Fibroblast of skin of back (primary cell): ENCODE measurements at regions not wholly inside any gene's neighbourhood (a gene's known extent, or its start where the extent isn't known, plus 50 kb on each side); places are given as distances from the start of the nearest gene placed in this dataset.

Experiments
- DNase-seq: peaks from one replicate; pipeline ENCODE4 v3.0.0-alpha.2; 2013

DNA sequence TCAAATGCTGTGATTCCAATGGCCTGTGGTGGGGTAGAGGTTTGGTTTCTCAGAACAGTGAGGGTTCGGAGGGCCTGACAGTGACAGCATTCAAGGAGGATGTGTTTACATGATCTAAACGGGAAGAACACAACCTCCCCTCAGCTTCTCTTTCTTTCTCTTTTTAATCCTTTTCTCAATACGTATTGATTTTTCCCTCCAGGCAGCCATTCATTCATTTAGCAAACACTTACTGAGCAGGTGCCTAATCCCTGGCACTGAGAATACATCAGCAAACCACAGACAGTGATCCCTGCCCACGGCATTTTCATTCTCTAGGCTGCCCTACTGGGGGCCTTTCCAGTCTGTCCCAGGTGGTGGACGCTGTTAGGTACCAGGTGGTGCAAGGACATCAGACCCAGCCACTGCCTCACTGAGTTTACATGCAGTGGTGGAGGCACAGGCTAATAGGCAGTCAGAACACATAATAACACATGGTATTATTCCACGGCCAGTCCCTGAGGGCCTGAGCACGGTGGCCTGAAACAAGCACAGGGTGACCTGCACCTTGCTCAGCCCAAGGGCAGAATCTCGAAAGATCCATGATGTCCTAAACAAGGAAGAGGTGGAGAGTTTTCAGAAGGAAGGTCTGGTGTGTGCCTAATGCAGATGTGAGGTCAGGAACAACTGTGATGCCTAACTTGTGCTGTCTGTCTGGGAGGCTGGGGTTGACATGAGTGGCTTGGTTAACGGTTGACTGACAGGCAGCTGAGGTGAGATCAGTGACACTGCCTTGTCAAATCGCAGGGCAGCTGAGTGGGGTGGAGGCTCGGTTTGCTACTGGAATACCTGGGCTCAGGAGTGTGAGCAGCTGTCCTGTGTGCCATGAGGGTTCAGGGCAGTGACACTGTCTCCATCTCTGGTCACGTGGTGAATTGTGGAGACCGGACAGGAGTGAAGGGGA is 785.5 kb upstream of the HS6ST1 start:
- DNase-seq: no peak

DNA sequence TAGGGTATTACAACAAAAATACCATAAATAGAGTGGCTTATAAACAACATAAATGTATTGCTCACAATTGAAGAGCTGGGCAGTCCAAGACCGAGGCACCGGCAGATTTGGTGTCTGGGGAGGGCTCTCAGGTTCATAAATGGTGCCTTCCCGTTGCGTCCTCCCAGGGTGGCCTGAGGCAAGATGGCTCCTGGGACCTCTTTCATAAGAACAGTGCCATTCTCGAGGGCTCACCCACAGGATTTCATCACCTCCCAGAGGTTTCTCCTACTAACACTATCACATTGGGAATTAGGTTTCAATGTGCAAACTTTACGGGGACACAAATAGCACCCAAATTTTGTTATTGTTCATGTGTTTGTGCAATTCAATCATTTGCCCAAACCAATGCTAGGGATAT is 793.5 kb upstream of the HS6ST1 start:
- no peak for DNase-seq

DNA sequence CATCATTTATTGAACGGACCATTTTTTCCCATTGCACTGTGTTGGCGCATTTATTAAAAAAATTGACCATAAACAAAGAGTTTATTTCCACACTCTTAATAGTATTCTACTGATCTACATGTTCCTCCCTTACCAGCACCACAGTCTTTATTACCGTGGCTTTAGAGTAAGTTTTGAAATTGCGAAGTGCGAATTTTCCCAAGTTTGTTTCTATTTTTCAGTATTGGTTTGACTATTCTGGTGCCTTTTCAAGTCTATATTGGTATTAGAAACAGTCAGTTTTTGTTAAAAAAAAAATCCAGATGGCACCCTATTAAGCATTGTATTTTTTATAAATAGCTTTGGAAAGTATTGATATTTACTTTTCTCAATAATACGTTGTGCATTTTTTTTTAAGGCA is 795.1 kb upstream of the HS6ST1 start:
- DNase-seq: no peak

DNA sequence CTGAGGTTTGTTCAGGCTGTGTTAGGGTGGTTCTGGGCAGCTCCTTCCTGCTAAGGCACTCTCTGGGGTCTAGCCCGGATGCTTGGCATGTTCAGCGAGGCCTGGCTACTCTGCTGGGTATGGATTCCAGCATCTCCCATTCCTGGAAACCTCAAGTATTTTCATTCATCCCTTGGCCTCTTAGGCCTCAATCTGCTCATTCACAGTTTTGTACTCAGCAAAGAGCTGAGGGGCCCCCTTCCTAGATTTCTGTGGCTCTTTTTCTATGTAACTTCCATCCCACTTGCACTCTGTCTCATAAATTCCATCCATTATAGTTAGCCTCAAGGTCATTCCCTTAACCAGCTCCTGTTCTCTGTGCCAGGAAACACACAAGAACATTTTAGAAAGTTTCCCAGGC is 798.8 kb upstream of the HS6ST1 start:
- no peak for DNase-seq

DNA sequence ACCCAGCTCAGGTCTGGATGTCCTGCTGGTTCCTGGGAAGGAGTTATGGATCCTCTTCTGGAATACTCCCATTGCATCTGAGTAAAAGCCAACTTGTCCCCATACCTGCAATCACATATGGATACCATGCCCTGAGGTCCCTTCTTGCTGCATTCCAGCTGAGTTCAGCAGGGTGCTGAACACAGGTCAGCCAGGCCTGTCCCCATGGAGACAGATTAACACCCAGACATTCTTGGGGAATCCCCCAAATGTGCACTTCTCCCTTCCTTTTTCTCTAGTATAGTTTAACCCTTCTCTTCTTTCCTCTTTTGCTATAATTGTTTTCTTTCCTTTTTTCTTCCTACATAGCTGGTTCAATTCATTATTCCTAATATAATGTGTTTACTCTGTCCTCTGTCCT is 799.6 kb upstream of the HS6ST1 start:
- DNase-seq: no peak

DNA sequence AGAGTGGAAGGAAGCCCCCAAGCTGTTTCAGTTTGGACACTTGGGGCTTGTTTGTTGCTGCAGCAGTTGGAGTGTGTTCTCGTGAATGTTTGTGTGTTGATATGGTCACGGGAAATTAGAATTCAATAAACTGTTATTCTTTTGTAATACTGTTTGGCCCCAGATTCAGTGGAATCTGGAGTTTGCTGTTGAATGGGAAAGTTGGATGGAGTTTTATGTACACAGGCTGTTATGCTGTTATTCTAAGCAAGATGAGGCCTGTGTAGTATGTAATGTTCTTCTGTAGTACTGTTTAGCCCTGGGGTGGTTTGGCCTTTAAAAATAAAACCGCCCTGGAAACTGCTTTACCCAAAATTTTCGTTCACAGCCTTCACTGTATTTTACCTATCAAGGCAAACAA is 810.4 kb upstream of the HS6ST1 start:
- DNase-seq: no peak

DNA sequence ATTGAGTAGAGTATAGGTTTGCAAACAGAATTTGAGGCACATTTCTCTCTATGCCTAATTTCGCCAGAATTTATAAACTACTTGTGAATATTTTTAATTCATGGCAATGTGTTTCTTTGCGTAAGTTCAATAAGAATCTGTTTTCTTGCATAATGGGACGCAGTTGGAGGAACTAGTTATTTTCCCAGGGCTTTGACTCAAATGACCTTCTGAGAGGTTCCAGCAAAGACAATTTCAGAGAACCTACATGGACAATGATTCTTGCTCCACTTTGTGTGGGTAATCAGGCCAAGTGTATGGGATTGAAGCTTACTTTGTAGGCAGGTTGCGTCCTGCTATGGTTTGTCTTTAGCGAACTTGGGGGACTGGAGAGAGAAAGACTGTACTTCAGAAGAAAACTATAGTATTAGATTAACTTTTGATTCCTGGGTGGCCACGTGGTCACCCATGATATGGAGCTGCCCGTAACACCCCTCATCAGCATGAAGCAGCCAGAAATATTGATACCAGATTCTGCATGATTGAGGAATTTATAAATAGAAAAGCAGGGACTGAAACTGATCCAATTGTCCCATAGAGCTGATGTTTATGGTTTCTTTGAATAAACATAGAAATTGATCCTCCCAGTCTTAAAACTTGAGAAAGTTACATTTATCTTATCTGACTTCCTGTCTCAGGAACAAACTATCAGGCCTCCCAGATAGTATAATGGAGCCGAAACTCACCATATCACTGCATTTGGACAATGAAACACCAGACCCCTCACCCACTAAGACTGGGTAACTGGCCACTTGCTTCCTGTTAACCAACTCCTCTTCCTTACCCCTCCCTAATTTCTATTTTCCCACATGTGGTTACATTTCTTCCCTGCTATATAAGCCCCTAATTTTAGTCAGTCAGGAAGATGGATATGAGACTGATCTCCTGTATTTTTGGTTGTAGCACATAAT is 815.3 kb upstream of the HS6ST1 start:
- DNase-seq: no peak

DNA sequence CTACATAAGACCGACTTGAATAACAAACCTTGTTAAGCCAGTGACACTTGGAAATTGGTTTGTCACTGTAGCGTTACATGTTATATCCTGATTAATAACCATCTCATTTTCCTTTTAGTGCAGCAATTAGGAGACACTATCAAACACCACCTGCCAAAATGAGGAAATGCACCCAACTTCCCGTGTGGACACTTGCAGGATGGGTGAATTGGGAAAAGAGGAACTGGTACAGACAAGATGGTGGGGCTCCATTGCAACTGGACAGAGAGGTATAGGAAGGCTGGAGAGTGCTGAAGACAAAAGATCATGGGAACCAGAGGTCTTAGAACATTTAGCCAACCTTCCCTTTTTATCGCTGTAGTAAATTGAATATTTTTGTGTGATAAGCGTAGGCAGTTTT is 816.3 kb upstream of the HS6ST1 start:
- DNase-seq: no peak

DNA sequence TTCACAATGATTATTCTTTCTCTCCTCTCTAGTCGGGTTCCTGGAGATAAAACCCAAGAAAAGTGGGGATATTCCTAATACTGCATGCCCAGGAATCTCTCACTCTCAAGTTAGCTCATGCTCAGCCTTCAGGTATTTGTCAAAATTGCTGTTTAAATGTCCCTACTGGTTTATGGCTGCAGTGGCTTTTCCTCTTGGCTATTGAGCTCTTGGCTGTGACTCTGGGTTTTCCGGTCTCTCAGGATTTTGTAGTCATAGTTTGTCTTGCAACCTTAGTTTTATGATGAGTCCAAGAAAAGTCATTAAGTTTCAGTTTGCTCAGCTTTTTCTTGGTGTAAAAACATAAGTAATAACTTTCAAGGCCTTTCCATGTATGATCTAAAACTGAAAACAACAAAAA is 820.7 kb upstream of the HS6ST1 start:
- no peak for DNase-seq

DNA sequence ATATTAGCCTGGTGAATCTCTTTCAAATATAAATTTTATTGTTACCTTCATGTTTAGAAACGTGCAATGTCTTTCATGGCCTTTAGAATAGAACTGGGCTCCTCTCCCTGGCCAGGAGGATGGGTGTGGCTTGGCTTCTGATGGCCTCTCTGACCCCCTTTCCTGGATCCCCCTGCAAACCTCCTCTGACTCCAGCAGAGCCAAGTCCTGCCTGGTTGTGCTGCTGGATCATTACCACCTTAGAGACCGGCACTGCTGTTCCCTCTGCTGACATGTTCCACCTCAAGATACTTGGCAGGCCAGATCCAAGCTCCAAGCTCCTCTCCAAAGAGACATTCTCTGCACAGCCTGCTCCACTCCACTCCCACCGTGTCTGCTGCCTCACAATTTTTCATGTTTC is 823.8 kb upstream of the HS6ST1 start:
- DNase-seq: no peak

DNA sequence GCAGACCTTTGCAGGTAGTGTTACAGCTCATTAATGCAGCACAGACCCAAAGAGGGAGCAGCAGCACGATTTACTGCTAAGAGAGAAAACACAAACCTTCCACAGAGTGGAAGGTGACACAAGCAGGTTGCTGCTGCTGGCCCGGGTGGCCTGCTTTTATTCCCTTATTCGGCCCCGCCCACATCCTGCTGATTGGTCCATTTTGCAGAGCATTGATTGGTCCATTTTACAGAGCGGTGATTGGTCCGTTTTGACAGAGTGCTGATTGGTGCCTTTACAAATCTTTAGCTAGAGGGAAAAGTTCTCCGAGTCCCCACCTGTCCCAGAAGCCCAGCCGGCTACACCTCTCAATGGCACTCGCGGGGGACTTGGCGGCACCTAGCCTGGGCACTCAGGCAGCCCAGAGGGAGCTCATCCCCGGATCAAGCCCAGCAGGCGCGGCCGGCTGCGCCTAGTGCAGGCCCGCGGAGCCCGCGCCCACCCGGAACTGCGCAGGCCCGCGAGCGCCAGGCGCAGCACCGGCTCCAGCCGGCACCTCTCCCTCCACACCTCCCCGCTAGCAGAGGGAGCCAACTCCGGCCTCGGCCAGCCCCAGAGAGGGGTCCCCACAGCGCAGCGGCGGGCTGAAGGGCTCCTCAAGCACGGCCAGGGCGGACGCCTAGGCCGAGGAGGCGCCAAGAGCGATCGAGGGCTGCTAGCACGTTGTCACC is 825.6 kb upstream of the HS6ST1 start:
- DNase-seq: no peak

DNA sequence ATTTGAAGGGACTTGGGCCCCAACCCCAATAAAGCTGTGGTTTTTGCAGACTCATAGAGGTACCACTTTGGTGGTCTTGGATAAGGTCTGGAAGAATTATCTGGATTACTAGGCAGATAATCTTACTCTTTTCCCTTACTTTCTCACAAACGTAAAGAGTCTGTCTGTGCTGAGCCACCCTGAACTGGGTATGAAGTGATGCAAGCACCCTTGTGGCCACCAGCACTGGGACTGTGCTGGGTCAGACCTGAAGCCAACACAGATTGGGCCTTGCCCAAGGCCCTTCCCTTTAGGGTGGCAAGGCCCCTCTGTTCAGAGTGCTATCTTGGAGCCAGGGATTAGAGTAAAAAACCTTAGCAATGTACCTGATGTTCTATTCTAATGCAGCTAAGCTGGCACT is 827.0 kb upstream of the RAB6C start:
- DNase-seq: no peak

DNA sequence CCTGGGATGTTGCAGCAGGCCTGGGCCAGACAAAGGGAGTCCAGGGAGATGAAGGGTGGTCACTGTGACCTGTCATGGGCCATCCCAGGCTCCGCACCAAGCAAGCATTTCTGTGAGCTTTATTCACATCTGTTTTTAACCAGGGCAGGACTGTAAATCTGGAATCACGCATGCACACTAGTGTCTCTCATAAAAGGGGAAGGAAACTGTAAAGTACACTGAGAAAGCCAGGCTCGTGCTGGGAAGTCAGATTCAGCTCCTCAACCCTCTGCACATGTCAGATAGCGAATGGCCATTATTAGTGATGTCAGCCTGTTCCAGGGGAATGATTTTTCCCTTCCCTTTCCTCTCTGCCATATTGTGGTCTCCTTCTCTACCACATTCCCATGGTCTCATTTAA is 818.6 kb upstream of the RAB6C start:
- DNase-seq: no peak

DNA sequence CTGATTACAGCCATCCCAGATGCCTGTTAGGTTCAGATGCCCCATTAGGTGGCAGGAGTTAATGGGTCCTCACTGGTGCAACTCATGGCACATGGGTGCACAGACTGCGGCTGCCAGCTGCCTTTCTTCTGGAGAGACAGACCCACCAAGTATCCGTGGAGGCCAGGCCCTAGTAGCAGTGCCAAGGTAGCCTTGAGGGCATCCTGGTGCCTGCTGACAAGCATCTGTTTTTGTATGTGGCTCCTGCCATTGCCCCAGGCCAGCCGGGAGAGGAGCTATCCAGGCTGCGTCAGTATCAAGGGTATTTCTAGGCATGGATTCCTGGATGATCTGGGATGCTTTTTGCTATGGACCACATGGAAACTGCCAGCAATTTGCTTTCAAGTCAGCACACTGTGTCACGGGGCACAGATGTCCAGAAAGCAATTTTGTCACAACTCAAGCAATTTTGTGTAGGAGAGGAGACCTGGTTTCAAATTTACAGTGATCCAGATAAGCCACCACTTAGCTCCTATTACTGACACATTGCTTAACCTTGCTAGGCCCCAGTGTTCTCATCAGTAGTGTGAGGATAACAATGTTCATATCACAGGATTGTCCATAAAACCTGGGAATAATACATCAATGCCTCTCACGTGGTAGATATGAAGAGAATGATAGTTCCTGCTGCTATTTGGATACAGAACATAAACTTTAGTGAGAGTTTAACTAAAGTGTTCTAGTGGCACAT is 815.1 kb upstream of the RAB6C start:
- no peak for DNase-seq

DNA sequence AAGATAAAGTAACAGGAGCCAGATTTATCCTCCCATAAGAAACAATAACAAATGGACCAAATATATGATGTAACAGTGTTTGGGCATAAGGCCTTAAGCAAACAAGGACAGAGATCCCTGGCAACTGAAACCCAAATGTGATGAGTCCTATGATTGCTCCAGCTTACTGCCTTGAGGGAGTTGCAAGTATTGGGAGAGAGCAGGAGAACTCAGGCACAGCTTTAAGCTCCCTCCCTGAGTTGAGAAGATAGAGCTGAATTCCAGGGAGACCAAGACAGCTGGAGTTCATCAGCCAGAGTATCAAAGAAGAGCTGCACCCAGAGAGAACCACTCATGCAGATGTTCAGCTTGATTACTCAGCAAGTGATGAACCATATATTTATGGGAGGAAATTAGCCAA is 814.5 kb upstream of the RAB6C start:
- no peak for DNase-seq

DNA sequence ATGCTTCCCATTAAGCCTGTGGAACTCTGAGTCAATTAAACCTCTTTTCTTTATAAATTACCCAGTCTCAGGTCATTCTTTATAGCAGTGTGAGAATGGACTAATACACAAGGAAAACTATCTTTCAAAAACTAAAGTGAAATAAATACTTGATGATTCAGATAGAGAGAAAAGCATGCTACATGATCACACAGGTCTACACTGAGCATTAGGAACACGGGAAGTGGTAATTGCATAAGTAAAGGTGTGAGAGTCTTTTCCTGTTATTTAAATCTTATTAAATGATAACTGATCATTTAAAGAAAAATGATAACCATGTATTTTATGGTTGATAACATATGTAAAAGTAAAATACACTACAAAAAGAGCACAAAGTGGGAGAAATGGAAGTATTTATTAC is 812.0 kb upstream of the RAB6C start:
- DNase-seq: no peak

DNA sequence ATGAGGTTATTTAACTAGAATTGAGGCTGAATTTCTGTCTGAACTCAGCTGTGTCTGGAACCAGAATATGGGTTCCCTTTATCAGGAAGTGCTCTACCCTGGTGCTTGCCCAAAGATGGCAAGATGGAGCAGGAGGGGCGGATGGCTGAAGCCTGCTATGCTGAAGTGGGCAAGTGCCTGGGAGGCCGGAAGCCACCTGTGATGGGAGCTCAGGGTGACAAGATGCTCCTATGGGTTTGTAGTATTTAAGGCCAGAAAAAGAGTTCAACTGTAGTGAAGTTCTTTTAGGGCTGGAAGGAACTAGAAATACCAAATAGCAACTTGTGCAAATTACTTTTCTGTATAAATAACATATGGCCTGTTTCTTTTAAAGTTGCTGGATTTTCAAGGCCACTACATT is 808.9 kb upstream of the RAB6C start:
- DNase-seq: no peak

DNA sequence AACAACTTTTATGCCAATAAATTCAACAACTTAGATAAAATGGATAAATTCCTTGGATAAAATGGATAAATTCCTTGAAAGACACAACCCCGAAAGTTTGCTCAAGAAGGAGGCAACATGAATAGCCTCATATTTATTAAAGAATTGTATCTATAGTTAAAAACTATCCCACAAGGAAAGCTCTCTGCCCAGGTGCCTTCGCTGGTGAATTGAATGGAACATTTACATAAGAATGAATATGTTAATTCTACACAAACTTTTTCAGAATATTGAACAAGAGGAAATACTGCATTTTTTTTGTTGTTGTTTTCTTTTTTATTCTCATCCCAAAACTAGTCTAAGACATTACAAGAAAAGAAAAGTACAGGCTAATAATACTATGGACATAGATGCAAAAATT is 805.3 kb upstream of the RAB6C start:
- no peak for DNase-seq

DNA sequence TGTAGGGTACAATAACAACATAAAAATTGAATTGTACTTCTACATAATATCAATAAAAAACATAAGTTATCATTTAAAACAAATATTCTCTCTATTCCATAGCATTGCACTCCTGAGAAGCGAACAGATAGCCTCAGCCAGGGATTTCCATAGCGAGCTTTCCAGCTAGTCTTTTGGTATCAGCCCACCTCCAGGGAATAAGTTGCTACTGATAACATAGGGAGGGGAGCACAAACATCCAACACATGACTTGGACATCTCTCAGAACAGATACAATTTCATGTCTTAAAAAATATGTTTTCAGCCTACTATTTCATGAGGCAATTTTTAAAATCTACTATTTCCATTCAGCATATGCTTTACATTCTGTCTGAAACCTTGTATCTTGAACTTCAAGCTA is 804.4 kb upstream of the RAB6C start:
- DNase-seq: no peak

DNA sequence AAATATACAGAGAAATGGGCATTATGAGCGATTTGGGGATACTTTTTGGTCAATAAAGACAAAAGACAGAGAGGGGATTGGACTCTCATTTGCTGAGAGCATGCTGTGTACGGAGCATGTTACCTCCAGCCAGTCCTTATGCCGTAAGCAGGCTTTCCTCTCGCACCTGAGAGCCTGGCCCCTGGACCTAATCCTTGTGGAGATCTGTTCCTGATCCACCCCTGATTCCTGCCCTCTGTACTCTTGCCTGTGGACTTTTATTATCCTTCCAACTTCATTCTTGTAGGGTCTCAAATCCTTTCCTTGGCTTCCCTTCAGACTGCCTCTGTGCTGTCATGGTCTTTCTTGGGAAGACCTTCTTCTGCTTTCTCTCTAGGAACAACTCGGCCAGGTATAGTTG is 803.1 kb upstream of the RAB6C start:
- DNase-seq: no peak

DNA sequence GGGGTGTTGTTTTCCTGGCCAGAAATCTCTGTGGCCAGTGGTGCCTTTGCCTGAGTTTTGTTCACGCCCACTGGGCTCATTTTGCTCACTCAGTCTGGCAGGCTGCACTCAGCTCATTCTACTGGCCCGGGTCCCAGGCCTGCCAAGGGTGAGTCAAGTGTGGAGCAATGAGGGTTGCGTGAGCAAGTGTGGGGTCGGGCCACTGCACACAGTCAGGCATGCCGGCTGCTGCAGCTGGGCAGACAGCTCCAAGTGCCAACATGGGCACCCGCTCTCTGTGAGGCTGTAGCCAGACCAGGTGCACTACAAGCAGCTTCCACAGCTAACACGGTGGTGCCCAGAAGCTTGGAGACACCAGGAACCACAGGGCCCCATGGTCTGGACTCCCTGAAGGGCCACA is 801.1 kb upstream of the RAB6C start:
- DNase-seq: no peak

DNA sequence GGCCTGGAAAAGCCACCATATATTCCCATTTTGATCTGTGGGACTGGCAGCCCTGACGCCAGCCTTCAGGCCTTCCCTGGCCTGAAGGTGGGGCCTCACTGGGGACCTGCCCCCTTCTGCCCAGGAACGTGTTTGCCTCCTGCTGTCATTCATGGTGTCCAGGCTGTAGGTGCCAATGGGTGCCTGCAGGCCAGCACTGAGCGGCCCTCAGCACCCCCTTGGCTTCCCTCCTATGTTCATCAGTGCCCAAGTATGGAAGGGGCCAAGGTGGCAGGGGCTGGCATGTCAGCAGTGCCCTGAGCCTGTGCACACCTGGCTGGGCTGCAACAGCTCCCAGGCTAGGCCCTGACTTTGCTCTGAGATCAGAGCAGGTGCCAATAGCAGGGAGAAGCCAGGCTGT is 800.3 kb upstream of the RAB6C start:
- DNase-seq: no peak
